GM19023 (cell line): ENCODE measurements at regions not wholly inside any gene's neighbourhood (a gene's known extent, or its start where the extent isn't known, plus 50 kb on each side); places are given as distances from the start of the nearest gene placed in this dataset.
A peak's percentile ranks its signal among the peaks of the same experiment; 100 is the strongest.

ENCODE experiments used
- ATAC-seq: cut with Tn5 transposase; IDR thresholded peaks from one replicate; pipeline ENCODE4 v1.9.1; 2021; ENCODE audit warnings: mild to moderate bottlenecking, moderate library complexity; ENCODE audit not compliant: unreplicated experiment

- ATAC-seq: no peak
Measured at GRCh38 chr5:60340965-60341471, 358.9 kb downstream of the DEPDC1B start.

- no peak for ATAC-seq
Measured at GRCh38 chr5:60340326-60340725, 359.6 kb downstream of the DEPDC1B start.

GRCh38 chr5:60339691-60340201, 360.2 kb downstream of the DEPDC1B start:
- ATAC-seq: no peak

- no peak for ATAC-seq
Measured at GRCh38 chr5:60338846-60339245, 361.1 kb downstream of the DEPDC1B start.

GRCh38 chr5:60336491-60336890, 363.5 kb downstream of the DEPDC1B start:
- ATAC-seq: no peak

GRCh38 chr5:60335913-60336312, 364.1 kb downstream of the DEPDC1B start:
- no peak for ATAC-seq

- no peak for ATAC-seq
Measured at GRCh38 chr5:60334281-60334713, 365.7 kb downstream of the DEPDC1B start.

- ATAC-seq: peak; percentile 40
Measured at GRCh38 chr5:60333005-60333571, 366.9 kb downstream of the DEPDC1B start.

- peak; percentile 70 for ATAC-seq
Measured at GRCh38 chr5:60332244-60333004, 367.5 kb downstream of the DEPDC1B start.

- ATAC-seq: no peak
Measured at GRCh38 chr5:60330236-60330635, 369.7 kb downstream of the DEPDC1B start.

- no peak for ATAC-seq
Measured at GRCh38 chr5:60325870-60326269, 374.1 kb downstream of the DEPDC1B start.

GRCh38 chr5:60323596-60323995, 376.4 kb downstream of the DEPDC1B start:
- ATAC-seq: no peak

- ATAC-seq: no peak
Measured at GRCh38 chr5:60312098-60312497, 387.9 kb downstream of the DEPDC1B start.

- no peak for ATAC-seq
Measured at GRCh38 chr5:60299944-60300343, 400.0 kb downstream of the DEPDC1B start.

- ATAC-seq: no peak
Measured at GRCh38 chr5:60297658-60298057, 402.3 kb downstream of the DEPDC1B start.

- ATAC-seq: no peak
Measured at GRCh38 chr5:60295423-60295822, 401.9 kb upstream of the PDE4D start.

GRCh38 chr5:60293518-60293917, 400.0 kb upstream of the PDE4D start:
- no peak for ATAC-seq

- ATAC-seq: peak; percentile 92
Measured at GRCh38 chr5:60287174-60287771, 393.7 kb upstream of the PDE4D start.

- ATAC-seq: no peak
Measured at GRCh38 chr5:60285910-60286309, 392.4 kb upstream of the PDE4D start.

GRCh38 chr5:60280943-60281342, 387.4 kb upstream of the PDE4D start:
- ATAC-seq: no peak

- ATAC-seq: no peak
Measured at GRCh38 chr5:60277941-60278340, 384.4 kb upstream of the PDE4D start.

- no peak for ATAC-seq
Measured at GRCh38 chr5:60274747-60275146, 381.2 kb upstream of the PDE4D start.
